Pons (tissue), 1 donor: ENCODE measurements at regions not wholly inside any gene's neighbourhood (a gene's known extent, or its start where the extent isn't known, plus 50 kb on each side); places are given as distances from the start of the nearest gene placed in this dataset.

ENCODE experiments used
- DNase-seq: peaks from one replicate; pipeline ENCODE4 v3.0.0-alpha.2; 2016; ENCODE audit warnings: low spot score

DNA sequence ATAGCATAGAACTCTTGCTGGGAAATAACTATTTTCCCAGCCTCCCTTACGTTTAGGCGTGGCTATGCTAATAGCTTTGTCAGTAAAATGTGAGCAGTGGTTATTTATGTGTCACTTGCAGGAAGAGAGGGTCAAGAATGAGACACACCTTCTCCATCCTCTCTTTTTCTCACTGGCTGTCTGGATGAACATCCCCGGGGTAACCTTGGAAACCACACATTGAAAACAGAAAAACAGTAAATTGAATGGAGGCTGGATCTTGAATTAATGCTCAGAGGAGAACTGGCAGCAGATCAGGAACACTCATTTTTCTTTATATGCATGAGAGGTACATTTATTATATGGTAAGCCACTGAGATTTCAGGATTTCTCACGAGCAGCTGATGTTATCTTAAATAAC is 127.6 kb downstream of the DNAJB9 start:
- no peak for DNase-seq

DNA sequence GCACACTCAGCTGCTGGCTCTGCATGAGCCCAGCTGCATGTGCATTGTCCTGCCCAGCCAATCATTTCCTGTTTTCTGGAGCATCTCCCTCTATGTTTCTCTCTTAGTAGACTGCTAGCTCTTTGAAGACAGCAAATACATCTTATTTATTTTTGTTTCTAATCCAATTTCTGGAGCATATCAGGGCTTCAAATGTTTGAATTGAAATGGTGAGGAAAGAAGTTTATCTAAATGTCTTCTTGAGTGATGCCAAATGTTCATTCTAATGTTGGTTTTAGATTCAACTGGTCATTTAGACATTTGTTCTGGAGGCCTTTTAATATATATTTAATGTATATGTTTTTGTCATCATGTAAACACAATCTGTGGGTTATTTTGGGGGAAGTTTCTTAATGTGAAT is 141.9 kb downstream of the DNAJB9 start:
- DNase-seq = no peak

DNA sequence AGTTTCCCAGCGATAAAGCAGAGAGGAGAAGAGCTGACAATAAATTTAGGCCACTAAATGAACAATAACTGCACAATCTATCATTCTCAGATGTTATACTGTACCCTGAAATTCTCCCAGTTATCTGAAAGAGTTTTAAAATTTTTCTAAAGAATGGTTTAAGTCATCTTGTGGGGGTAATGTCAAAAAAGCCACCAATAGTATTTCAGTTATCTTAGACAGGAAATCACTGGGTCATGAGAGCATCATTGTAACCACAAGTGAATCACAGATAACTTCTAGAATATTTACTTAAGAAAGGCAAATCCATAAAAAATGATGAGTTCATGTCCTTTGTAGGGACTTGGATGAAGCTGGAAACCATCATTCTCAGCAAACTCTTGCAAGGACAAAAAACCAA is 147.1 kb downstream of the DNAJB9 start:
- no peak for DNase-seq

GRCh38 chr7:108717781-108718180 is 148.1 kb downstream of the DNAJB9 start:
- DNase-seq = no peak

DNA sequence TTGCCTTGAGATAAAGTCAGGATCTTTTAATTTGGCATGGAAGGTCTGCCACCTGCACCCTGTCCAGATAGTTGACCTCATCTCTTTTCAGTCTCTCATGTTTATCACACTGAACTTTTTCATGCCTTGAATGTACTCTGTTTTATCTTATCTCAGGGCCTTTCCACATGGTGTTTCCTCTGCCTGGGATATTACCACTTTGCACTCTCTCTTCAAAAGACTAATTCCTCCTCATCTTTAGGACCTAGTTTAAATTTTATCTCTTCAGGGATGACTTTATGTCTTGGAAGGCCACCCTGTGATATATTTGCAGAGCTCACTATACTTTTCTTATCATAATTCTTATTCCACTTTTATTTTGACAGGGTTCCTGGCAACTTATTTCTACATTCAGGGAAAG is 150.0 kb downstream of the DNAJB9 start:
- no peak for DNase-seq

DNA sequence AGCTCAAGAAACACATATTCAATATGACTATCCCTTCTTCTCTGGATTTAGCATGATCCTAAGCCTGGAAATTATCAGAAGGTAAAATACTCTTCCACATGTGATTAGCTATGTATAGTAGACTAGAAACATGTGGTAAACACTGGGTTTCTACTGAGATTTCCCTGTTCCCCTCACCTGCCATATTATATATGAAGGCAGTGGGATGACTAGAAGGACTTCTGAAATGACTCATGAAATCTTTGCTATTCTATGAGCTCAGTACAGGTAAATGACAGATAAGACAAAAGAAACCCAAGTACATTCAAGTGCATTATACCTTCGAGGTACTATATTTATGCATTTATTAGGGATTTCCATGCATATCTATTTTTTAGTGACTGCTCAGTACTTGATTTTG is 152.9 kb downstream of the DNAJB9 start:
- no peak for DNase-seq

DNA sequence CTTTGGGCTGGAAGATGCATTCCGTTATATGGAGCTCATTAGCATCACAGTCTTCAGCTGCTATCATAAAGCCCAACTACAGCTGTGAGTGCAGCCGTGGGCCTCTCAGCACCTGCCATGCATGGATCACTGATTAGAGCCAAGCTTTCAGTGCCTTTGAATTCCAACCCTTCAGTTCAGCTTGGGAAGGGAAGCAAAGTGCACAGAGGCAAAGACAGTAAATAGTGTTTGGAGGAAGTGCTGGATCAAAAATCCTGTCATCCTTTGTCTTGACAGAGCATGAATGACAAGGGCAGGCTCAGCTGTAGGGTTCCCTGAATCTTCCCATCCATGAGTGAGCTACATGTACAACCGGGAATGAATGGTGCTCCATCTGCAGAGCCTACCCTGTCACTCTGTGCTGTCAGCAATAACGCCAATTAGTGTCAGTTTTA is 153.7 kb downstream of the DNAJB9 start:
- DNase-seq = no peak

GRCh38 chr7:108724251-108725100 is 154.8 kb downstream of the DNAJB9 start:
- no peak for DNase-seq

DNA sequence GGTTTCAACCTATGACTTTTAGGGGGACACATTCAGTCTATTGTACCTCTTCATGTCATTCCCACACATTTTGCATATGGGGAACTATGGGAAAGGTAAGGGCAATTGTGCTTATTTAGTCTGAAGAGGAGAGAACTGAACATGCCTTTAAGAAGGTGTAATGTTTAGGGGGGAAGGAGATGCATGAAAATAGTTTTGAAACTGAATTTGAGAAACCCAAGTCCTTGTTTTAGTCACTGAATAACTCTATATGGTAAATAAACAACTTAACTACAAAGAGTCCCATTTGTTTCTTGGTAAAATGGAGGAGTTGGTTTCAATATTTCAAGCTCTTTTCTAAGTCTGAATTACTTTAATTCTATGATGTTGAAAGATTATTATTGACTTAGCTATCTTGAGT is 166.1 kb downstream of the DNAJB9 start:
- DNase-seq = no peak

GRCh38 chr7:108736221-108736891 is 166.7 kb downstream of the DNAJB9 start:
- DNase-seq = no peak

- no peak for DNase-seq
Measured at GRCh38 chr7:108770981-108771745, 201.5 kb downstream of the DNAJB9 start.

DNA sequence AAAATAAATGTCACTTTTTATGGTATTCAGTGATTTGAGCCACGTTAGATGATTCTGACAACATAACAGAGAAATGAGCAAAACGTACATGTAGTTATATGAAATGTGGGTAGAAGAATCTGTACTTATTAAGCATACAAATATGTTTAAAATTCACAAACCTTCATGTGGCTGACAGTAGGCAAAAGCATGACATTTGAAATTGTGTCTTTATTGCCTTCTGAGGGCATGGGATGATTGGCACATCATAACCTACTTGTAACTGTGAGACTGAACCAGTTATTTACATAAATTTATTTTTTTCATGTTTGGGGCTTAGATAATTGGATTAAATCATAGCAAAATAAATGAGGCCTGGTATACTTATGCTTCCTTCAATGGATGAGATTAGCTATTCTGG is 202.2 kb downstream of the DNAJB9 start:
- DNase-seq = no peak

DNA sequence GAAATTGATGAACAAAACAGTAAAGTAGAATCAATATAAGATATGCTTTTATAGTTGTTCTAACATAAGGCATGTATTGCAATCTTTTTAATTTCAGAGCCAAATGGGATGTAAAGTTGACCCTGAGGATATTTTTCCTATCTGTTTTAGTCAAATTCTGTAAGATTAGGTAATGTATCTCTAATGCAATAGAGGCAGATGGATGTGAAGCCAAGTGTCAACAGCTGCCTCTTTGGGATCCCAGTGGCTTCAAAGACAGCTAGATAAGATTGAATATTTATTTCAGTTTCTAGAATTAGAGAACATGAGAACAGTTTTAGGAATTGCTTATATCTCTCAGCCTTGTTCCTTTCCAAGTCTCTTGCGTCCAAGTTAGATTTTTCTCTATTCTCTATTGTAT is 208.3 kb downstream of the DNAJB9 start:
- no peak for DNase-seq

- DNase-seq = no peak
Measured at GRCh38 chr7:108789451-108789850, 219.8 kb downstream of the DNAJB9 start.

GRCh38 chr7:108794466-108794865 is 224.8 kb downstream of the DNAJB9 start:
- no peak for DNase-seq

GRCh38 chr7:108802650-108803049 is 233.0 kb downstream of the DNAJB9 start:
- no peak for DNase-seq

GRCh38 chr7:108805808-108806397 is 236.2 kb downstream of the DNAJB9 start:
- DNase-seq = peak; percentile 38

GRCh38 chr7:108808549-108809266 is 239.0 kb downstream of the DNAJB9 start:
- no peak for DNase-seq

DNA sequence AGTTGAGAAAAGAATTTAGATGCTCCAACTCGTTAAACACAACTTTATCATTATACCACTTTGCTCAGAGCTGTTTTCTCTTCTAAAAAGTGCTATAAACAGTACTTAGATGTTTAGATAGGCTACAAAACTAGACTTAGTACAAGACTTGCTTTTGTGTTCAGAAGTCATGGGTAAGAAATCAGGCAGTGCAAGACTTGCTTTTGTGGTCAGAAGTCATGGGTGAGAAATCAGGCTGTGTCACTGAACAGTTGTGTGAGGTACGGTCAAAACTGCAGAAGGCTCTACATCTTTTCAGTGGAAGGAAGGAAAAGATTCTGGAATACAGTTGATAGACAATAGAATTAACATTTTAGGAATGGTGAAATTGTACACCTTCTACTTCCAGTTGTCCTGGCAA is 239.7 kb downstream of the DNAJB9 start:
- no peak for DNase-seq

DNA sequence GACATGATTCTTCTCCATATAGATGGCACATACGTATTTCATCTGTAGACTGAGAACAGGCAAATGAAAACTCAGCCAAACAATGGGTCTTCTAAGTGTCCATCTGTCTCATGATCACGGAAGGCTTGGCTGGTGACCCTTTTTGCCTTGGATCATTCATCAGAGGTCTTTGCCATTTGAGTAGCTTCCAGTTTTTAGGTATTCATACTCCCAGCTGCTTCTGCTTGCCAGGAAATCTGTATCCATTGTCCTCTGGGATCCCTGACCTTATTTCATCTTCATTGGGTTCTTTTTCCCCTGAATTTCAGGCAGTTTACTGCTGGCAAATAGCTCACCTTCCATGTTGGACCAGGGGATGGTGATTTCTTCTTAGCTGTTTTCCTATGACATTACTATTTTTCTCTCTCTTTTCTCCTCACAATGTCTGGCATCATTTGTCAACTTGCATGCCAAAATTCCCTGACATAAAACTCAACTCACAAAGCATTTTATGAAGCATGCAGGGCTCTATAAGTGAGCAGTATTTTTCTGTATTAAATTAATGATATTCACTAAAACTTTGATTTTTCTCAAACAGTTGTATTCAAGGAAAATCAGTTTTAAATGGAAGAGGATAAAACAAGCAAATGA is 241.2 kb downstream of the DNAJB9 start:
- peak; percentile 11 for DNase-seq
